ENCODE measurements at regions not wholly inside any gene's neighbourhood (a gene's known extent, or its start where the extent isn't known, plus 50 kb on each side); places are given as distances from the start of the nearest gene placed in this dataset.

DNA sequence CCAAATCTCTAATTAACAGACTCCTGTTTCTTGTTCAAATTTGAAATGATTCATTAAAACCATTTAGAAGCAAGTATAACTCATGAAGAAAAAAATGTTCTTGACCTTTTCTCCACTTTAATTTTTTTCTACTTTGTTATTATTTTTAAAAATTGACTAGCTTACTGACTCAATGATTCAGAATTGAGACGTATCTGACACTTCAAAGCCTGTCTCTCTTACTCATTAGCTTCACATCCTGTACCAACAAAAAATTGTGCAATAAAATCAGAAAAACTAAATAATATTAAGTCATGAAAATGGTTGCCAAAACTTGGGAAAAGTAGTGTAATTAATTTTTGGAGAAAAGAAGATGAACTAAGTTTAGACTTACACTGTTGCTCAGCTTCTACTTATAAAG is 331.2 kb downstream of the SLC16A7 start:
- DNase-seq (ENCODE audit: low spot score in 2 of 2, unreplicated experiment in 2 of 2), result no peak
- no peak overlapping the region for H3K27ac Mint-ChIP-seq
- peaks cover 24% of the 10 kb centered on the region for H3K9me3 Mint-ChIP-seq
- H3K27me3 Mint-ChIP-seq (ENCODE audit: low read depth), result no peaks in the 10 kb centered on the region
- H3K36me3 Mint-ChIP-seq, result no peaks in the 10 kb centered on the region
- H3K4me3 Mint-ChIP-seq, result no peak overlapping the region
- no peaks in the 10 kb centered on the region for H3K4me1 Mint-ChIP-seq
- TF ChIP-seq, protein P1, sequence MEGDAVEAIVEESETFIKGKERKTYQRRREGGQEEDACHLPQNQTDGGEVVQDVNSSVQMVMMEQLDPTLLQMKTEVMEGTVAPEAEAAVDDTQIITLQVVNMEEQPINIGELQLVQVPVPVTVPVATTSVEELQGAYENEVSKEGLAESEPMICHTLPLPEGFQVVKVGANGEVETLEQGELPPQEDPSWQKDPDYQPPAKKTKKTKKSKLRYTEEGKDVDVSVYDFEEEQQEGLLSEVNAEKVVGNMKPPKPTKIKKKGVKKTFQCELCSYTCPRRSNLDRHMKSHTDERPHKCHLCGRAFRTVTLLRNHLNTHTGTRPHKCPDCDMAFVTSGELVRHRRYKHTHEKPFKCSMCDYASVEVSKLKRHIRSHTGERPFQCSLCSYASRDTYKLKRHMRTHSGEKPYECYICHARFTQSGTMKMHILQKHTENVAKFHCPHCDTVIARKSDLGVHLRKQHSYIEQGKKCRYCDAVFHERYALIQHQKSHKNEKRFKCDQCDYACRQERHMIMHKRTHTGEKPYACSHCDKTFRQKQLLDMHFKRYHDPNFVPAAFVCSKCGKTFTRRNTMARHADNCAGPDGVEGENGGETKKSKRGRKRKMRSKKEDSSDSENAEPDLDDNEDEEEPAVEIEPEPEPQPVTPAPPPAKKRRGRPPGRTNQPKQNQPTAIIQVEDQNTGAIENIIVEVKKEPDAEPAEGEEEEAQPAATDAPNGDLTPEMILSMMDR (IDR thresholded peaks at IDR 0.05; ENCODE audit: unreplicated experiment), result no peak

DNA sequence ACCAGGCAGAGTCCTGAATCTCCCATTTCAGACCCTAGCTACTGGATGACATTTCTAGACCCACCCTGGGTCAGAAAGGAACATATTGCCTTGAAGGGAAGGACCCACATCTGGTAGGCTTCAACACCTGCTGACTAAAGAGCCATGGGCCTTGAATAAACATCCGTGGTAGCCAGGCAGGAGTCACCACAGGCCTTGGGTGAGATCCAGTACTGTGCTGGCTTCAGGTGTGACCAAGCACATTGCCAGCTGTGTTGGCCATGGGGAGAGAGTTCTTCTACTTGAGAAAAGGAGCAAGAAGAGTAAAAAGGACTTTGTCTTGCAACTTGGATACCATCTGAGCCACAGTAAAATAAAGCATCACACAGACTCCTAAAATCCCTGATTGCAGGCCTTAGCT is 332.6 kb downstream of the SLC16A7 start:
- no peak overlapping the region for H3K4me3 Mint-ChIP-seq
- H3K27ac Mint-ChIP-seq, result no peak overlapping the region

DNA sequence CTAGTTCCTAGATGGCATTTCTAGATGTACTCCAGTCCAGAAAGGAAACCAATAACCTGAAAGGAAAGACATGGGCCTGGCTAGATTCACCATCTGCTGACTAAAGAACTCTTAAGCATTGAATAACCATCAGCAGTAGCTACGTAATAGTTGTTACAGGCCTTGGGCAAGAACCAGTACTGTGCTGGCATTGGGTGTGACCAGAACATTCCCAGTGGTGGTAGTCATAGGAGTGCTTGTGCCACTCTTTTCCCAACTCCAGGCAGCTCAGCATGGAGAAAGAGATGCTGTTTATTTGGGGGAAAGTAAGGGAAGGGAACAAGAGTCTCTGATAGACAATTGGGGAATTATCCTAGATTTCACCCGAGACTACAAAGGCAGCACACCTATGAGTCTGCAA is 333.3 kb downstream of the SLC16A7 start:
- Mint-ChIP-seq H3K36me3 (no peaks in the 10 kb centered on the region), H3K27me3 (ENCODE audit: low read depth) (no peaks in the 10 kb centered on the region), H3K4me3 (no peak overlapping the region), H3K9me3 (peaks cover 34% of the 10 kb centered on the region), H3K27ac (no peak overlapping the region), H3K4me1 (no peaks in the 10 kb centered on the region)
- TF ChIP-seq, protein P1 (IDR thresholded peaks at IDR 0.05; ENCODE audit: unreplicated experiment), result no peak
- DNase-seq (ENCODE audit: low spot score in 2 of 2, unreplicated experiment in 2 of 2), result no peak

More for the DNA sequence above, 332.6 kb downstream of the SLC16A7 start:
- no peaks in the 10 kb centered on the region for H3K4me1 Mint-ChIP-seq
- TF ChIP-seq, protein P1 (IDR thresholded peaks at IDR 0.05; ENCODE audit: unreplicated experiment), result no peak
- H3K36me3 Mint-ChIP-seq, result no peaks in the 10 kb centered on the region
- no peaks in the 10 kb centered on the region for H3K27me3 Mint-ChIP-seq (ENCODE audit: low read depth)
- DNase-seq (ENCODE audit: low spot score in 2 of 2, unreplicated experiment in 2 of 2), result no peak
- H3K9me3 Mint-ChIP-seq, result peaks cover 32% of the 10 kb centered on the region

DNA sequence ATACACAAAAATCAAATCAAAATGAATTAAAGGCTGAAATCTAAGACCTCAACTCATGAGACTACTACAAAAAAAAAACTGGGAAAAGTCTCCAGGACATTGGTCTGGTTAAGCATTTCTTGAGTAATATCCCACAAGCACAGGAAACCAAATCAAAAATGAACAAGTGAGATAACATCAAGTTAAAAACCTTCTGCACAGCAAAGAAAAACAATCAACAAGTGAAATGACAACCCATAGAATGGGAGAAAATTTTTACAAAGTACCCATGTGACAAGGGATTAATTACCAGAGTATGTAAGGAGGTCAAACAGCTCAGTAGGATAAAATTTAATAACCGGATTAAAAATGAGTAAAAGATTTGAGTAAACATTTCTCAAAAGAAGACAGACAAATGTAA is 338.7 kb downstream of the SLC16A7 start:
- DNase-seq (ENCODE audit: low spot score in 2 of 2, unreplicated experiment in 2 of 2), result no peak
- Mint-ChIP-seq H3K4me3 (no peak overlapping the region), H3K9me3 (peaks cover 42% of the 10 kb centered on the region), H3K27me3 (ENCODE audit: low read depth) (no peaks in the 10 kb centered on the region), H3K27ac (no peak overlapping the region), H3K4me1 (peaks cover 13% of the 10 kb centered on the region), H3K36me3 (no peaks in the 10 kb centered on the region)
- TF ChIP-seq, protein P1 (IDR thresholded peaks at IDR 0.05; ENCODE audit: unreplicated experiment), result no peak

DNA sequence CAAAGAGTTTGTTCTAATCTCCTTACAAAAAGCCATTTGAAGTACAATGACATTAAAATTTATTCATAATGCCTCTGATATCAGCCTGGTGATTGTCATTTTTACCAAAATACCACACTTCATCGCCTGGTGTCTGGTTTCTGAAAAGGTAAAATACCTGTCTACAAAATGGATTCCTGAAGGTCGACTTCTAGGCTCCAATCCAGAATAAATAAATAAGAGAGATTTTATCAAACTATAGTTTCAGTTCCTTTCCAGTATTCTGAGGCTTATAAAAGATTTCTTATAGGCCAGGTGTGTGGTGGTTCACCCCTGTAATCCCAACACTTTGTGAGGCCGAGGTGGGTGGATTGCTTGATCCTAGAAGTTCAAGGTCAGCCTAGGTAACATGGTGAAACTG is 340.7 kb downstream of the SLC16A7 start:
- peaks cover 25% of the 10 kb centered on the region for H3K4me1 Mint-ChIP-seq
- TF ChIP-seq, protein P1 (IDR thresholded peaks at IDR 0.05; ENCODE audit: unreplicated experiment), result no peak
- no peaks in the 10 kb centered on the region for H3K27me3 Mint-ChIP-seq (ENCODE audit: low read depth)
- no peak overlapping the region for H3K4me3 Mint-ChIP-seq
- H3K27ac Mint-ChIP-seq, result peak overlapping the region; percentile 56
- peaks cover 26% of the 10 kb centered on the region for H3K9me3 Mint-ChIP-seq
- no peaks in the 10 kb centered on the region for H3K36me3 Mint-ChIP-seq
- DNase-seq (ENCODE audit: low spot score in 2 of 2, unreplicated experiment in 2 of 2), result no peak

DNA sequence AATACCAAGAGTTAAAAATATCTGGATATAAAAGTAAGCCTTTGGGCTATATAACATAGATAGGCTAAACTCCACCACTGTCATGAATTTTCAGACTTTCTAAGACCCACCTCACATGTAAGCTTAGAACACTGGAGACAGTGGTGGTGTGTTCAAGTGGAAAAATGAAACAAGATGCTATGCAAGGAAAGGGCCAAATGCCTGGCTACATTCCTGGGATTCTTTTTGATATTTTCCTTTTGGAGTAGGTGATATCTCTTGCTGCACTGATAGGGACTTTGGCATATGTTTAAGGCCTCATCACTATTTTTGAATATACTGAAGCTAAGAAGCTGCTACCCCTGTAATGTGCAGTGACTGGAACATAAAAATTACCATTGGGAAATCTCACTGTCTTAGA is 341.3 kb downstream of the SLC16A7 start:
- Mint-ChIP-seq H3K4me1 (peaks cover 28% of the 10 kb centered on the region), H3K9me3 (peaks cover 20% of the 10 kb centered on the region), H3K27me3 (ENCODE audit: low read depth) (no peaks in the 10 kb centered on the region), H3K27ac (peak overlapping the region; percentile 64), H3K4me3 (no peak overlapping the region), H3K36me3 (no peaks in the 10 kb centered on the region)
- TF ChIP-seq, protein P1 (IDR thresholded peaks at IDR 0.05; ENCODE audit: unreplicated experiment), result no peak
- DNase-seq (ENCODE audit: low spot score in 2 of 2, unreplicated experiment in 2 of 2), result no peak
